Natural killer cell (primary cell): ENCODE measurements at regions not wholly inside any gene's neighbourhood (a gene's known extent, or its start where the extent isn't known, plus 50 kb on each side); places are given as distances from the start of the nearest gene placed in this dataset.

Source experiments
- ATAC-seq, 3 donors: fragments of 150-1000 bp in 2 of 3; fragments of 200-7000 bp in 1 of 3; cut with Tn5 transposase; 1 replicate in 1 of 3; 2 replicates in 2 of 3; pipeline ENCODE4 v1.10.0; 2021; ENCODE audit warnings: mild to moderate bottlenecking in 2 of 3, moderate library complexity in 2 of 3
- DNase-seq, 2 donors: peaks; one replicate each; pipeline versions ENCODE4 v3.0.0 to v3.0.0-alpha.2; 2013 to 2021; ENCODE audit warnings: mixed read lengths in 1 of 2
- H3K27ac ChIP-seq: one replicate; pipeline ENCODE4 v1.5.1; 2013; ENCODE audit warnings: mild to moderate bottlenecking, low read length
- H3K27me3 ChIP-seq: one replicate; pipeline ENCODE4 v1.6.1; 2013; ENCODE audit warnings: low read length; ENCODE audit not compliant: control insufficient read depth, insufficient read depth
- H3K36me3 ChIP-seq: one replicate; pipeline ENCODE4 v1.6.1; 2013; ENCODE audit warnings: low read length; ENCODE audit not compliant: control insufficient read depth, insufficient read depth
- H3K4me1 ChIP-seq: one replicate; pipeline ENCODE4 v1.6.1; 2013; ENCODE audit warnings: low read length; ENCODE audit not compliant: control insufficient read depth, insufficient read depth
- H3K4me3 ChIP-seq: one replicate; pipeline ENCODE4 v1.5.1; 2013; ENCODE audit warnings: low read length
- H3K9me3 ChIP-seq: one replicate; pipeline ENCODE4 v1.6.1; 2013; ENCODE audit warnings: low read length; ENCODE audit not compliant: control insufficient read depth, insufficient read depth
- H3K27ac Mint-ChIP-seq, 2 donors: one replicate each; pipeline ENCODE4 v1.8.0; 2022; ENCODE audit warnings: mild to moderate bottlenecking in 2 of 2, mixed read lengths in 2 of 2, moderate library complexity in 1 of 2
- H3K27me3 Mint-ChIP-seq, 2 donors: one replicate each; pipeline ENCODE4 v1.8.0; 2022; ENCODE audit warnings: low read depth in 2 of 2, mixed read lengths in 2 of 2
- H3K36me3 Mint-ChIP-seq: one replicate; pipeline ENCODE4 v1.8.0; 2022; ENCODE audit warnings: mixed read lengths
- H3K4me1 Mint-ChIP-seq, 2 donors: one replicate each; pipeline ENCODE4 v1.8.0; 2022; ENCODE audit warnings: mixed read lengths in 2 of 2
- H3K4me3 Mint-ChIP-seq: one replicate; pipeline ENCODE4 v1.8.0; 2022; ENCODE audit warnings: mild to moderate bottlenecking, moderate library complexity, mixed read lengths
- H3K9me3 Mint-ChIP-seq, 2 donors: one replicate each; pipeline ENCODE4 v1.8.0; 2022; ENCODE audit warnings: mixed read lengths in 2 of 2
- CTCF ChIP-seq: fragments of 200-600 bp; IDR thresholded peaks from one replicate; pipeline ENCODE4 v1.8.0; 2022; ENCODE audit warnings: antibody characterized with exemption
- WGBS: methylation state at CpG from one replicate; pipeline ENCODE4 v1.1.7; 2013; ENCODE audit warnings: missing lambda C conversion rate; ENCODE audit not compliant: insufficient coverage; 5-methylcytosine and 5-hydroxymethylcytosine counted together
- intact Hi-C: fragments of 100-400 bp; cut with micrococcal nuclease; formaldehyde crosslinking; loops from one replicate; pipeline ENCODE4 v1.14.2; 2022

- Mint-ChIP-seq H3K27me3 (no peaks in the 10 kb centered on the region), H3K36me3 (no peaks in the 10 kb centered on the region), H3K9me3 (peaks cover 0 to 2% of the 10 kb centered on the region in 2 donors), H3K4me1 (no peaks in the 10 kb centered on the region), H3K4me3 (no peak overlapping the region), H3K27ac (no peak overlapping the region)
- Histone ChIP-seq H3K27me3 (no peaks in the 10 kb centered on the region), H3K4me1 (no peaks in the 10 kb centered on the region), H3K4me3 (no peak overlapping the region), H3K9me3 (no peaks in the 10 kb centered on the region), H3K36me3 (no peaks in the 10 kb centered on the region), H3K27ac (no peak overlapping the region)
- 77% methylated on average over 10 of the region's 11 CpGs for WGBS
- intact Hi-C loops = no loop called here
- DNase-seq = no peak
- no peak for ATAC-seq
- no peak for TF ChIP-seq CTCF
Observed at GRCh38 chr6:156174031-156174890, 602.9 kb upstream of the ARID1B start.

GRCh38 chr6:156169371-156169770, 607.8 kb upstream of the ARID1B start:
- intact Hi-C loops = no loop called here
- H3K36me3 ChIP-seq = no peaks in the 10 kb centered on the region
- TF ChIP-seq CTCF = no peak
- Mint-ChIP-seq H3K27me3 (peaks cover 0 to 3% of the 10 kb centered on the region in 2 donors), H3K36me3 (no peaks in the 10 kb centered on the region), H3K27ac (no peak overlapping the region), H3K4me3 (no peak overlapping the region), H3K4me1 (no peaks in the 10 kb centered on the region), H3K9me3 (peaks cover 0 to 2% of the 10 kb centered on the region in 2 donors)
- H3K4me1 ChIP-seq = no peaks in the 10 kb centered on the region
- H3K4me3 ChIP-seq = no peak overlapping the region
- H3K9me3 ChIP-seq = no peaks in the 10 kb centered on the region
- no CpG with 5 or more reads among the region's 1 CpG for WGBS
- DNase-seq (no peak), ATAC-seq (no peak)
- no peaks in the 10 kb centered on the region for H3K27me3 ChIP-seq
- no peak overlapping the region for H3K27ac ChIP-seq

- Histone ChIP-seq H3K27me3 (no peaks in the 10 kb centered on the region), H3K36me3 (no peaks in the 10 kb centered on the region), H3K9me3 (no peaks in the 10 kb centered on the region), H3K4me3 (no peak overlapping the region), H3K4me1 (no peaks in the 10 kb centered on the region), H3K27ac (no peak overlapping the region)
- 30% methylated on average over 7 of the region's 7 CpGs for WGBS
- Mint-ChIP-seq H3K4me1 (no peaks in the 10 kb centered on the region), H3K9me3 (peaks cover 0 to 2% of the 10 kb centered on the region in 2 donors), H3K27me3 (peaks cover 0 to 3% of the 10 kb centered on the region in 2 donors), H3K36me3 (no peaks in the 10 kb centered on the region), H3K27ac (no peak overlapping the region), H3K4me3 (no peak overlapping the region)
- ATAC-seq (no peak), DNase-seq (peak in 1 of 2 donors; percentile 18)
- intact Hi-C loops = no loop called here
- TF ChIP-seq CTCF = no peak
Observed at GRCh38 chr6:156167625-156168071, 609.5 kb upstream of the ARID1B start.
